HL-60 (cell line): ENCODE measurements at regions not wholly inside any gene's neighbourhood (a gene's known extent, or its start where the extent isn't known, plus 50 kb on each side); places are given as distances from the start of the nearest gene placed in this dataset.

Source experiments
- DNase-seq, 2 experiments: peaks; one replicate each; pipeline ENCODE4 v3.0.0-alpha.2; 2010 to 2020; ENCODE audit warnings: low read depth in 1 of 2, low spot score in 1 of 2
- H3K27ac ChIP-seq: fragments of 250-450 bp; sonication (Bioruptor Pico); replicated peaks from 2 replicates; pipeline ENCODE4 v1.5.1; 2020; ENCODE audit warnings: mild to moderate bottlenecking, moderate library complexity
- H3K27me3 ChIP-seq: fragments of 250-450 bp; sonication (Bioruptor Pico); 2 replicates; pipeline ENCODE4 v1.5.1; 2021; ENCODE audit warnings: mild to moderate bottlenecking, moderate library complexity; ENCODE audit not compliant: insufficient read depth, poor library complexity, severe bottlenecking
- H3K4me3 ChIP-seq: replicated peaks from 2 replicates; pipeline ENCODE4 v1.5.1; 2011; ENCODE audit warnings: mild to moderate bottlenecking, control low read depth, low read length; ENCODE audit not compliant: insufficient read depth
- GABPA ChIP-seq: IDR thresholded peaks from 2 replicates; pipeline ENCODE4 v1.6.1; 2012; ENCODE audit warnings: low read depth
- POLR2AphosphoS5 ChIP-seq: IDR thresholded peaks from 2 replicates; pipeline ENCODE4 v1.6.1; 2012; ENCODE audit warnings: low read depth
- SPI1 ChIP-seq: IDR thresholded peaks from 2 replicates; pipeline ENCODE4 v1.6.1; 2012; ENCODE audit warnings: low read depth, mild to moderate bottlenecking, borderline replicate concordance
- TF ChIP-seq, protein P1 (sequence below): IDR thresholded peaks from one replicate; pipeline ENCODE4 v1.5.1; 2011; ENCODE audit warnings: low read length, control low read depth, inconsistent platforms; ENCODE audit not compliant: insufficient read depth
- TF ChIP-seq, protein P2 (sequence below): IDR thresholded peaks from 2 replicates; pipeline ENCODE4 v1.6.1; 2012; ENCODE audit warnings: low read depth; ENCODE audit not compliant: insufficient replicate concordance

- H3K27ac ChIP-seq, result no peak overlapping the region
- TF ChIP-seq POLR2AphosphoS5 (no peak), SPI1 (peak; percentile 53), GABPA (no peak)
- TF ChIP-seq, protein P1, sequence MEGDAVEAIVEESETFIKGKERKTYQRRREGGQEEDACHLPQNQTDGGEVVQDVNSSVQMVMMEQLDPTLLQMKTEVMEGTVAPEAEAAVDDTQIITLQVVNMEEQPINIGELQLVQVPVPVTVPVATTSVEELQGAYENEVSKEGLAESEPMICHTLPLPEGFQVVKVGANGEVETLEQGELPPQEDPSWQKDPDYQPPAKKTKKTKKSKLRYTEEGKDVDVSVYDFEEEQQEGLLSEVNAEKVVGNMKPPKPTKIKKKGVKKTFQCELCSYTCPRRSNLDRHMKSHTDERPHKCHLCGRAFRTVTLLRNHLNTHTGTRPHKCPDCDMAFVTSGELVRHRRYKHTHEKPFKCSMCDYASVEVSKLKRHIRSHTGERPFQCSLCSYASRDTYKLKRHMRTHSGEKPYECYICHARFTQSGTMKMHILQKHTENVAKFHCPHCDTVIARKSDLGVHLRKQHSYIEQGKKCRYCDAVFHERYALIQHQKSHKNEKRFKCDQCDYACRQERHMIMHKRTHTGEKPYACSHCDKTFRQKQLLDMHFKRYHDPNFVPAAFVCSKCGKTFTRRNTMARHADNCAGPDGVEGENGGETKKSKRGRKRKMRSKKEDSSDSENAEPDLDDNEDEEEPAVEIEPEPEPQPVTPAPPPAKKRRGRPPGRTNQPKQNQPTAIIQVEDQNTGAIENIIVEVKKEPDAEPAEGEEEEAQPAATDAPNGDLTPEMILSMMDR, result no peak
- TF ChIP-seq, protein P2, sequence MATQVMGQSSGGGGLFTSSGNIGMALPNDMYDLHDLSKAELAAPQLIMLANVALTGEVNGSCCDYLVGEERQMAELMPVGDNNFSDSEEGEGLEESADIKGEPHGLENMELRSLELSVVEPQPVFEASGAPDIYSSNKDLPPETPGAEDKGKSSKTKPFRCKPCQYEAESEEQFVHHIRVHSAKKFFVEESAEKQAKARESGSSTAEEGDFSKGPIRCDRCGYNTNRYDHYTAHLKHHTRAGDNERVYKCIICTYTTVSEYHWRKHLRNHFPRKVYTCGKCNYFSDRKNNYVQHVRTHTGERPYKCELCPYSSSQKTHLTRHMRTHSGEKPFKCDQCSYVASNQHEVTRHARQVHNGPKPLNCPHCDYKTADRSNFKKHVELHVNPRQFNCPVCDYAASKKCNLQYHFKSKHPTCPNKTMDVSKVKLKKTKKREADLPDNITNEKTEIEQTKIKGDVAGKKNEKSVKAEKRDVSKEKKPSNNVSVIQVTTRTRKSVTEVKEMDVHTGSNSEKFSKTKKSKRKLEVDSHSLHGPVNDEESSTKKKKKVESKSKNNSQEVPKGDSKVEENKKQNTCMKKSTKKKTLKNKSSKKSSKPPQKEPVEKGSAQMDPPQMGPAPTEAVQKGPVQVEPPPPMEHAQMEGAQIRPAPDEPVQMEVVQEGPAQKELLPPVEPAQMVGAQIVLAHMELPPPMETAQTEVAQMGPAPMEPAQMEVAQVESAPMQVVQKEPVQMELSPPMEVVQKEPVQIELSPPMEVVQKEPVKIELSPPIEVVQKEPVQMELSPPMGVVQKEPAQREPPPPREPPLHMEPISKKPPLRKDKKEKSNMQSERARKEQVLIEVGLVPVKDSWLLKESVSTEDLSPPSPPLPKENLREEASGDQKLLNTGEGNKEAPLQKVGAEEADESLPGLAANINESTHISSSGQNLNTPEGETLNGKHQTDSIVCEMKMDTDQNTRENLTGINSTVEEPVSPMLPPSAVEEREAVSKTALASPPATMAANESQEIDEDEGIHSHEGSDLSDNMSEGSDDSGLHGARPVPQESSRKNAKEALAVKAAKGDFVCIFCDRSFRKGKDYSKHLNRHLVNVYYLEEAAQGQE, result no peak
- H3K27me3 ChIP-seq, result no peaks in the 10 kb centered on the region
- no peak overlapping the region for H3K4me3 ChIP-seq
- DNase-seq, result no peak
Measured at GRCh38 chr17:36736201-36737156, 135.1 kb downstream of the MRM1 start.

GRCh38 chr17:36739208-36739607 lies 137.8 kb downstream of the MRM1 start:
- Histone ChIP-seq H3K27me3 (peaks cover 4% of the 10 kb centered on the region), H3K27ac (no peak overlapping the region), H3K4me3 (no peak overlapping the region)
- TF ChIP-seq, protein P1, result no peak
- no peak for TF ChIP-seq GABPA
- TF ChIP-seq SPI1, result no peak
- TF ChIP-seq POLR2AphosphoS5, result no peak
- TF ChIP-seq, protein P2, result no peak
- DNase-seq, result no peak

GRCh38 chr17:36740157-36740556 lies 138.8 kb downstream of the MRM1 start:
- DNase-seq, result no peak
- no peak overlapping the region for H3K27ac ChIP-seq

More at GRCh38 chr17:36740157-36740556, 138.8 kb downstream of the MRM1 start:
- H3K4me3 ChIP-seq, result no peak overlapping the region
- peaks cover 6% of the 10 kb centered on the region for H3K27me3 ChIP-seq
- TF ChIP-seq, protein P2, result no peak
- TF ChIP-seq, protein P1, result no peak
- no peak for TF ChIP-seq SPI1
- TF ChIP-seq GABPA, result no peak
- no peak for TF ChIP-seq POLR2AphosphoS5
